ENCODE measurements at regions not wholly inside any gene's neighbourhood (a gene's known extent, or its start where the extent isn't known, plus 50 kb on each side); places are given as distances from the start of the nearest gene placed in this dataset.

DNA sequence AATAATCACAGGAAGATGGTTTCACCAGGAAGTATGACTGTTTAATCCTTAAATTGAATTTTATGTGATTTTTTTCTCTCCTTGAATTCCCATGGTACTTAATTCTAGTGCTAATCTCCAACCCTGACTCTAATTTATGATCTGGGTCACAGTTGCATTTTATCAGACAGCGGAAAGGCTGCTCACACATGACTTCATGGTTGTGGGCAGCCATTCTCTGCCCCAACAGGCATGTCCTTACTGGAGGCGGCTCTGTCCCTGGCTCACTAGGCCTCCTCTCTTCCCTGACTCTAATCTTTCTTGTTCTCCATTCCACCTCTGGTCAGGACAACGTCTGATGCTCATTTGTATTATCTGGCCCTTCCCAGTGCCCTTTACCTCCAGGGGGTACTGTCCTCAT lies 184.4 kb downstream of the CHST1 start:
- no peaks in the 10 kb centered on the region for H3K27me3 ChIP-seq
- intact Hi-C loops (cut with DNase I; ENCODE audit: low total_unique reads): no loop called here
- no peaks in the 10 kb centered on the region for H3K9me3 ChIP-seq
- no peak overlapping the region for H3K27ac ChIP-seq
- TF ChIP-seq POLR2A (IDR thresholded peaks at IDR 0.05): no peak
- TF ChIP-seq, protein P1, sequence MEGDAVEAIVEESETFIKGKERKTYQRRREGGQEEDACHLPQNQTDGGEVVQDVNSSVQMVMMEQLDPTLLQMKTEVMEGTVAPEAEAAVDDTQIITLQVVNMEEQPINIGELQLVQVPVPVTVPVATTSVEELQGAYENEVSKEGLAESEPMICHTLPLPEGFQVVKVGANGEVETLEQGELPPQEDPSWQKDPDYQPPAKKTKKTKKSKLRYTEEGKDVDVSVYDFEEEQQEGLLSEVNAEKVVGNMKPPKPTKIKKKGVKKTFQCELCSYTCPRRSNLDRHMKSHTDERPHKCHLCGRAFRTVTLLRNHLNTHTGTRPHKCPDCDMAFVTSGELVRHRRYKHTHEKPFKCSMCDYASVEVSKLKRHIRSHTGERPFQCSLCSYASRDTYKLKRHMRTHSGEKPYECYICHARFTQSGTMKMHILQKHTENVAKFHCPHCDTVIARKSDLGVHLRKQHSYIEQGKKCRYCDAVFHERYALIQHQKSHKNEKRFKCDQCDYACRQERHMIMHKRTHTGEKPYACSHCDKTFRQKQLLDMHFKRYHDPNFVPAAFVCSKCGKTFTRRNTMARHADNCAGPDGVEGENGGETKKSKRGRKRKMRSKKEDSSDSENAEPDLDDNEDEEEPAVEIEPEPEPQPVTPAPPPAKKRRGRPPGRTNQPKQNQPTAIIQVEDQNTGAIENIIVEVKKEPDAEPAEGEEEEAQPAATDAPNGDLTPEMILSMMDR (IDR thresholded peaks at IDR 0.05): no peak
- no peak for DNase-seq
- no peak overlapping the region for H3K4me3 ChIP-seq
- no peaks in the 10 kb centered on the region for H3K4me1 ChIP-seq
- no peaks in the 10 kb centered on the region for H3K36me3 ChIP-seq

- H3K27me3 ChIP-seq: no peaks in the 10 kb centered on the region
- no peak for DNase-seq
- intact Hi-C loops (cut with DNase I; ENCODE audit: low total_unique reads): no loop called here
- H3K27ac ChIP-seq: no peak overlapping the region
- no peaks in the 10 kb centered on the region for H3K36me3 ChIP-seq
- no peaks in the 10 kb centered on the region for H3K9me3 ChIP-seq
- no peak overlapping the region for H3K4me3 ChIP-seq
- TF ChIP-seq, protein P1 (IDR thresholded peaks at IDR 0.05): no peak
- TF ChIP-seq POLR2A (IDR thresholded peaks at IDR 0.05): no peak
- H3K4me1 ChIP-seq: no peaks in the 10 kb centered on the region
Observed at GRCh38 chr11:45477588-45477987, 187.8 kb downstream of the CHST1 start.

- intact Hi-C loops (cut with DNase I; ENCODE audit: low total_unique reads): no loop called here
- H3K27me3 ChIP-seq: no peaks in the 10 kb centered on the region
- no peaks in the 10 kb centered on the region for H3K4me1 ChIP-seq
- no peaks in the 10 kb centered on the region for H3K9me3 ChIP-seq
- no peak for DNase-seq
- H3K36me3 ChIP-seq: no peaks in the 10 kb centered on the region
- H3K4me3 ChIP-seq: no peak overlapping the region
- no peak for TF ChIP-seq POLR2A (IDR thresholded peaks at IDR 0.05)
- TF ChIP-seq, protein P1 (IDR thresholded peaks at IDR 0.05): no peak
- H3K27ac ChIP-seq: no peak overlapping the region
Observed at GRCh38 chr11:45476126-45476525, 189.3 kb downstream of the CHST1 start.

DNA sequence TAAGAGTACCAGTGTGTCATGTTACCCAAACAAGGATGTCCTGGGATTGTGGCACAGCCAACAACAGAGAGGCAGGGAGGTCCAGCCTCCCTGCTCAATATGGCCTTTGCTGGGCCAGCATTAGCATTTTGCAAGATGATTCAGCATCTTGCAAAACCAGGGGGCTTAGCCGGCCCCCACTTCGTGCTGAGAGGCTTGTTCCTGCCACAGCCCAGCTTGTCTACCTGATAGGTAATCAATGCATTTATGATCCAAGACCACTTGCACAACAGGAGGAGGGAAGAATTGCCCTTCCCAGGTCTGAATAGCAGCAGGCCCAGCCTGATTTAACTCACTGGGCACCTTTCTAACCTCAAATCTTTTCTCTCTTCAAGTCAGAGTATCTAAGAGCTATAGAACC lies 189.0 kb upstream of the SYT13 start:
- no peak overlapping the region for H3K27ac ChIP-seq
- no peaks in the 10 kb centered on the region for H3K36me3 ChIP-seq
- intact Hi-C loops (cut with DNase I; ENCODE audit: low total_unique reads): no loop called here
- TF ChIP-seq, protein P1 (IDR thresholded peaks at IDR 0.05): no peak
- no peak for TF ChIP-seq POLR2A (IDR thresholded peaks at IDR 0.05)
- H3K4me3 ChIP-seq: no peak overlapping the region
- no peaks in the 10 kb centered on the region for H3K4me1 ChIP-seq
- DNase-seq: no peak
- H3K9me3 ChIP-seq: no peaks in the 10 kb centered on the region
- H3K27me3 ChIP-seq: no peaks in the 10 kb centered on the region

DNA sequence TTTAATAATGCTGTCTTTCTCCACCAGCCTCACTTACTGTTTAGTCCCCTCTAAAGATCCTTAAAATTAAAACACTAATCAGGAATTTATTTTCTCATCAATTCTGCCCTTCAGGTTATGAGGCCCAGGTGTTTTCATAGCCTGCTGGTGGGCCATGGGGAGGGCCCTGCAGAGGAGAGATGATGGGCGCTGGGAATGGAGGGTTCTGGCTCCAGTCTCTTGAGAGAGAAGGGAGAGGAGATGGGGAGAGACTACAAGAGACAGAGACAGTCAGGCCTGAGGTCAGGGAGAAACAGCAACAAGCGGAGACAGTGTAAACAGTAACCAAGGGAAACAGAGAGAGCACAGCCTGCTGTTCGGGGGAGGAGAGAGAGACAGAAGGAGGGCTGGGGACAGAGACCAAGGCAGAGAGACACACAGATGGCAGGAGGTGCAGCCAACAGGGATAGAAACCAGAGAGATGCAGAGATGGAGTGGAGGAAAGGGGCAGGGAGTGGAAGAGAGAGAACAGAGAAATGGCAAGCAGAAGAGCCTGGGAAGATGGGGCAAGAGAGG lies 187.3 kb upstream of the SYT13 start:
- no peaks in the 10 kb centered on the region for H3K36me3 ChIP-seq
- no peaks in the 10 kb centered on the region for H3K27me3 ChIP-seq
- H3K4me3 ChIP-seq: no peak overlapping the region
- no peak overlapping the region for H3K27ac ChIP-seq
- intact Hi-C loops (cut with DNase I; ENCODE audit: low total_unique reads): no loop called here
- no peaks in the 10 kb centered on the region for H3K9me3 ChIP-seq
- H3K4me1 ChIP-seq: no peaks in the 10 kb centered on the region
- DNase-seq: no peak
- no peak for TF ChIP-seq POLR2A (IDR thresholded peaks at IDR 0.05)
- TF ChIP-seq, protein P1 (IDR thresholded peaks at IDR 0.05): no peak

Measured in uterus (tissue), 3 donors.